RWPE2 (cell line): ENCODE measurements at regions not wholly inside any gene's neighbourhood (a gene's known extent, or its start where the extent isn't known, plus 50 kb on each side); places are given as distances from the start of the nearest gene placed in this dataset.

Experiments used
- ATAC-seq: fragments of 200-7000 bp; cut with Tn5 transposase; 3 replicates; pipeline ENCODE4 v1.9.1; 2021; ENCODE audit warnings: low read depth
- DNase-seq: peaks from one replicate; pipeline ENCODE4 v3.0.0-alpha.2; 2020; ENCODE audit warnings: low spot score
- H3K27ac ChIP-seq: fragments of 450-650 bp; 2 replicates; pipeline ENCODE4 v1.5.1; 2017; ENCODE audit warnings: mild to moderate bottlenecking; ENCODE audit not compliant: poor library complexity, severe bottlenecking
- H3K27me3 ChIP-seq: fragments of 250-450 bp; sonication (Bioruptor Pico); 2 replicates; pipeline ENCODE4 v1.5.1; 2021; ENCODE audit warnings: mild to moderate bottlenecking, moderate library complexity; ENCODE audit not compliant: insufficient read depth, poor library complexity, severe bottlenecking
- H3K36me3 ChIP-seq: fragments of 250-450 bp; sonication (Bioruptor Pico); 2 replicates; pipeline ENCODE4 v1.5.1; 2020; ENCODE audit warnings: low read depth, mild to moderate bottlenecking, moderate library complexity
- H3K4me1 ChIP-seq: fragments of 250-450 bp; sonication (Bioruptor Pico); 2 replicates; pipeline ENCODE4 v1.5.1; 2021; ENCODE audit warnings: mild to moderate bottlenecking, moderate library complexity; ENCODE audit not compliant: insufficient read depth, poor library complexity, severe bottlenecking
- H3K4me3 ChIP-seq: fragments of 250-450 bp; sonication (Bioruptor Pico); 2 replicates; pipeline ENCODE4 v1.5.1; 2021; ENCODE audit warnings: mild to moderate bottlenecking, moderate library complexity; ENCODE audit not compliant: severe bottlenecking
- H3K9me3 ChIP-seq: fragments of 250-450 bp; sonication (Bioruptor Pico); 2 replicates; pipeline ENCODE4 v1.5.1; 2021; ENCODE audit warnings: mild to moderate bottlenecking, moderate library complexity; ENCODE audit not compliant: severe bottlenecking
- CTCF ChIP-seq: fragments of 450-650 bp; IDR thresholded peaks from one replicate; pipeline ENCODE4 v1.5.1; 2017; ENCODE audit warnings: mild to moderate bottlenecking, moderate library complexity; ENCODE audit not compliant: poor library complexity, severe bottlenecking

GRCh38 chr9:135263511-135263910 is 176.0 kb downstream of the OLFM1 start:
- Histone ChIP-seq H3K27ac (no peak overlapping the region), H3K4me1 (no peaks in the 10 kb centered on the region), H3K36me3 (no peaks in the 10 kb centered on the region), H3K9me3 (no peaks in the 10 kb centered on the region), H3K4me3 (no peak overlapping the region), H3K27me3 (peaks cover 22% of the 10 kb centered on the region)
- ATAC-seq (no peak), DNase-seq (no peak)
- no peak for TF ChIP-seq CTCF

GRCh38 chr9:135265931-135266330 is 178.5 kb downstream of the OLFM1 start:
- Histone ChIP-seq H3K36me3 (no peaks in the 10 kb centered on the region), H3K27ac (no peak overlapping the region), H3K27me3 (peaks cover 16% of the 10 kb centered on the region), H3K9me3 (no peaks in the 10 kb centered on the region), H3K4me1 (no peaks in the 10 kb centered on the region), H3K4me3 (no peak overlapping the region)
- TF ChIP-seq CTCF = no peak
- ATAC-seq = no peak
- DNase-seq = no peak

GRCh38 chr9:135267191-135267809 is 179.8 kb downstream of the OLFM1 start:
- H3K9me3 ChIP-seq = no peaks in the 10 kb centered on the region
- H3K36me3 ChIP-seq = no peaks in the 10 kb centered on the region
- TF ChIP-seq CTCF = no peak
- no peaks in the 10 kb centered on the region for H3K4me1 ChIP-seq
- H3K27ac ChIP-seq = no peak overlapping the region
- no peak for DNase-seq
- no peak for ATAC-seq
- H3K27me3 ChIP-seq = peaks cover 16% of the 10 kb centered on the region
- H3K4me3 ChIP-seq = no peak overlapping the region

GRCh38 chr9:135268031-135268430 is 180.6 kb downstream of the OLFM1 start:
- Histone ChIP-seq H3K27me3 (peaks cover 21% of the 10 kb centered on the region), H3K4me1 (no peaks in the 10 kb centered on the region), H3K36me3 (no peaks in the 10 kb centered on the region), H3K9me3 (no peaks in the 10 kb centered on the region), H3K4me3 (no peak overlapping the region), H3K27ac (no peak overlapping the region)
- DNase-seq (no peak), ATAC-seq (no peak)
- no peak for TF ChIP-seq CTCF

GRCh38 chr9:135268981-135269380 is 181.5 kb downstream of the OLFM1 start:
- Histone ChIP-seq H3K27ac (no peak overlapping the region), H3K9me3 (no peaks in the 10 kb centered on the region), H3K36me3 (no peaks in the 10 kb centered on the region), H3K27me3 (peaks cover 21% of the 10 kb centered on the region), H3K4me3 (no peak overlapping the region), H3K4me1 (no peaks in the 10 kb centered on the region)
- TF ChIP-seq CTCF = no peak
- ATAC-seq (peak; percentile 78), DNase-seq (no peak)
